GM18873 (cell line): ENCODE measurements at regions not wholly inside any gene's neighbourhood (a gene's known extent, or its start where the extent isn't known, plus 50 kb on each side); places are given as distances from the start of the nearest gene placed in this dataset.

Source experiments
- ATAC-seq: cut with Tn5 transposase; IDR thresholded peaks from one replicate; pipeline ENCODE4 v1.9.1; 2021; ENCODE audit warnings: mild to moderate bottlenecking, moderate library complexity, moderate number of reproducible peaks; ENCODE audit not compliant: unreplicated experiment, low FRiP score

GRCh38 chr1:67632811-67633655, 52.0 kb upstream of the GADD45A start:
- no peak for ATAC-seq

- no peak for ATAC-seq
Measured at GRCh38 chr1:67634396-67634935, 50.5 kb upstream of the GADD45A start.

GRCh38 chr1:67635055-67635809, 49.8 kb upstream of the GADD45A start:
- no peak for ATAC-seq
